Fibroblast of skin of right biceps (primary cell): ENCODE measurements at regions not wholly inside any gene's neighbourhood (a gene's known extent, or its start where the extent isn't known, plus 50 kb on each side); places are given as distances from the start of the nearest gene placed in this dataset.
A peak's percentile ranks its signal among the peaks of the same experiment; 100 is the strongest.
"Not testable (repeated sequence)": the region's sequence is repeated elsewhere in the genome, so short reads cannot be mapped to it uniquely, and the experiment has no call there.

Experiments
- DNase-seq: peaks from one replicate; pipeline ENCODE4 v3.0.0-alpha.2; 2013

DNA sequence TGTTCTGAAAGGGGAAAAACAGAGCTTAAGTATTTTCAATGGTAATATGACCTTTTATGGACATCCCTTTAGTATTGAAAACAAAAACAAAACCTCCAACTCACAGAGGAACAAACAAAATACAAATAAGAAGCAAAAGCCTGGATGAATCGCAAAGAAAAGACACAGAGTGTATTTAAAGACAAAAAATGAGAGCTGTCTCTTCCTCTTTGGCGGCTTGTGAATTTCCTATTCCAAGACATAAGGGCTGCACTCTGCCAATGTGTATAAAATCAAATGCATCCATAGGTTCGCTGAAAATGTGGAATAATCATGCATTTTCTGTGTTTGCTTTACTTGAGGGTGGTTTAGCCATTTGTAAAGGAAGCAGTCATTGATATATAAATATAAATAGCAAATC lies 739.3 kb upstream of the ZNF608 start:
- DNase-seq, result no peak

DNA sequence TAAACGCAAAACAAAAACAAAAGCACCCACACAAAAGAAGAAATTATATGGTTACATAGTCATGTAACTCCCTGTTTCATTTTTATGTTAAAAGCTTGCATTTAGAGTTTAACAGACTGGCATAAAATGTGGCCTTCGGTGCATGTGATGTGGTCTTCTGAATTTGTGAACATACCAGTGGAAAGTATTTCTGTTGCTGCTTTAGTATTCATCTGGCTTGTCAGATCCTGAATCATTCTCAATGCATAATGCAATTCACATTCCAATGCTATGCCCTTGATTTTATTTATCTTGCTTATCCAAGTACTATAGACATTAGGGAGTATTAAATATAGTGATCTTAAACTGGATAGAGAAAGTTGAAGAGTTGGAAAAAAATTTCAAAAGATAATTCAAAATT lies 740.2 kb upstream of the ZNF608 start:
- peak; percentile 72 for DNase-seq

DNA sequence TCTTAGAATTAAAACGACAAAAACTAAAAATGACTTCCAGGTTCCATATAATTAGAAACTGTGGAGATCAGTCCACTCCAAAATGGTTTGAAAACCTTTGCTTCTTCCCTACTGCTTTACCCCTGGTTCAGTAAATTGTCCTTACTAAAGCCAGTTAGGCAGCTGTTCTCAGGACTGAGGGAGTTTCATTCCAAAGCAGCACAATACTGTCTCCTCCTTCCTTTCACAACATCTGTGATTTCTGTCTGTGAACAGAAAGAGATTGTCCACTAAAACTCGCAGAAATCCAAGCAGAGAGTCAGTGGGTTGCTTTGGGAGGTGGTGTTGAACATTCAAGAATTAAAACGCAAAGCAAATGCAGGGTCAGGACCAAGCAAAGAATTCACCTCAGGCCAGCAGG lies 740.8 kb upstream of the ZNF608 start:
- DNase-seq, result no peak

DNA sequence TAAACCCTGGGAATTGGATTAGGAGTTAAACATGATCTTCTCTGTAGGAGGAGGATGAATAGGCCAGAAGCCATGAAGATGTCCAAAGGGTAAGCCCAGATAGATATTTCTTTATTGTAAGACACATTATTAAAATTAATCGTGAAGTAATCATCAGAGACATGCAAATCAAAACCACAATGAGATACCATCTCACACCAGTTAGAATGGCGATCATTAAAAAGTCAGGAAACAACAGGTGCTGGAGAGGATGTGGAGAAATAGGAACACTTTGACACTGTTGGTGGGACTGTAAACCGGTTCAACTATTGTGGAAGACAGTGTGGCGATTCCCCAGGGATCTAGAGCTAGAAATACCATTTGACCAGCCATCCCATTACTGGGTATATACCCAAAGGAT lies 741.2 kb upstream of the ZNF608 start:
- not testable (repeated sequence) for DNase-seq

DNA sequence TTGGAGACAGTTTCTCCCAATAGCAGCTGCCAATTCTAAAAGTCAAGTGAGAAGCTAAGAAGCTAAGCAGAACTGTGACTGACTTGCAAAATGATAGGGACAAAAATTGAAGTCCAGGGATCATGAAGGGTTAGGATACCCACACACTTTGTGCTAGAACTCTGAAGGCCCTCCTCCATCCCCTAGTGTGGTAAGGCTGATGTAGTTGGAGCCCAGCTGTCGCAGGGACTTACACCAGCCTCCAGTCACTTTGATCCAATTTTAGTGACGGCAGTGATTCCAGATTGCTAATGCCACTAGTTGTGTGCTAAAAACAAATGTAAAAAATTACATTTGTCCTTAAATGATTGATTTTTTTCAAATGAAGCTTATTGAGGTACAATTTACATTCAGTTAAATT lies 742.7 kb upstream of the ZNF608 start:
- no peak for DNase-seq

DNA sequence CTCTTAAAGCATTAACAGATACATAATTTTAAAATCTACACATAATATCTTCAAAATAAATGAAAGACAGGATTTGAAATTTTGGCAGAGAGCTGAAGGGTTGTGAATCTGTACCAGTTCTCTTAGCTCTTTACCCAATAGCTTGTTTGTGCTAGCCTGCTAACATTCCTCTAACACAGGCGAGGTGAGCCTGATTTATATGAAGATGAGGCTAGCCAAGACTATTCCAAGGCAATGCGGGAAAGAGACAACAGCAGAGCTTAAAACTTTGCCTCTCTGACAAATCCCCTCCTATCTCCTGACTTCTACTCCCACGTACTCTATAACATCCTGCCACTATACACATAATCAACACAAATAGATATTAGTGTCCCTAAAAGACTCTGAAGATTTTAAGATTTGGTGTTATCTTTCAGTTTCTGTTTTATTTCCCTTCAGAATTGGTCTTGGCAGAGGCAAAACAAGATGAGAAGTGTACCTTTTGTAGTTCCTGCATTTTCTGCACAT lies 745.6 kb upstream of the ZNF608 start:
- no peak for DNase-seq

DNA sequence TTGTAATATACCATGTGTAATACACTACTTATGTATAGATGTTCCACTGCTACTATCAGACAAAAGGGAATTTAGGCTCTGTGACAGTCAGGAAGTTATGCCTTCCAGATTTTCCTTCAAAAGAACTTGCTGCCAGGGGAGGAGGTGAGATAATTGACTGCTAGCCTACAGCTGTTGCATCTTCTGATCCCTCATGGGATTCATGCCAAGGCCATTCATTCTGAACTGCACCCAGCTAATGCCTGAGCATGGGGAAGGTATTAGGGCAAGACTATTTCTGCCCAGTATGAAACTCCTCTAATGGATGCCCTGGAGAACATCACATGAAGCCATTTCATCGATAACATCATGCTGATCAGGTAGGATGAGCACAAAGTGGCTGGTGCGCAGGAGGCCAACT lies 746.5 kb upstream of the ZNF608 start:
- no peak for DNase-seq

DNA sequence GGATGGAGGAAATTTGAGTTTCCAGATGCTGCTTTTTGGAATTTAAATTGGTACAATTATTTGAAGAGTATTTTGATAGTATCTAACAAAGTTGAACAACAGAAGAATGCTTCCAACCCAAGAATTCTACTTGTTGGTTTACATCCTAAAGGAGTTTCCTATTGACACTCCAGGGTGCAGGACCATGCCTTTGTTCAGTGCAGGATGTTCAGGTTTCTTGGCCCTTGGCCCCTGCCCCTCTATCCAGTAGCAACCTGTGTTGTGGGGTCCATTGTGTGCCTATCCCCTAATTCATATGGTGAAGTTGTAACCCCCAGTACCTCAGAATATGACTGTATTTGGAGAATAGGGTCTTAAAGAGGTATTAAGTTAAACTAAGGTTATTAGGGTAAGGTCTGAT lies 750.0 kb upstream of the ZNF608 start:
- no peak for DNase-seq

DNA sequence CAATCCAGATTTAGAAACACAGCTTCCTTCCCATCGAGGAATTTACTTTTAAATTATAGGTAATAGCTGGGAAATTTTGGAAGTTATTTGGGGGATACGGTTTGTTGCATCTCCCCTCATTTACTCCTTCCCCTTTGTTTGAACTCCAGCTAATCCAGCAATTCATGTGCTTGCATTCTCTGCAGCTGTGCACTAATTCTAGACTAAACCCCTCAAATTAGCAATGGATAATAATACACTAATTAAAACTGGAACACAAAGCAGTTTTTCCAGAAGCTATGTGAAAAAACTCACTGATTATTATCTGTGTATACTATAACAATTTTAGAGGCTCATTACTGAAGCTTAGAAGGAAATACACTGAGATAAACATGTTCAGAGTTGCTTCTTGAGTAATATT lies 751.2 kb upstream of the ZNF608 start:
- DNase-seq, result no peak

DNA sequence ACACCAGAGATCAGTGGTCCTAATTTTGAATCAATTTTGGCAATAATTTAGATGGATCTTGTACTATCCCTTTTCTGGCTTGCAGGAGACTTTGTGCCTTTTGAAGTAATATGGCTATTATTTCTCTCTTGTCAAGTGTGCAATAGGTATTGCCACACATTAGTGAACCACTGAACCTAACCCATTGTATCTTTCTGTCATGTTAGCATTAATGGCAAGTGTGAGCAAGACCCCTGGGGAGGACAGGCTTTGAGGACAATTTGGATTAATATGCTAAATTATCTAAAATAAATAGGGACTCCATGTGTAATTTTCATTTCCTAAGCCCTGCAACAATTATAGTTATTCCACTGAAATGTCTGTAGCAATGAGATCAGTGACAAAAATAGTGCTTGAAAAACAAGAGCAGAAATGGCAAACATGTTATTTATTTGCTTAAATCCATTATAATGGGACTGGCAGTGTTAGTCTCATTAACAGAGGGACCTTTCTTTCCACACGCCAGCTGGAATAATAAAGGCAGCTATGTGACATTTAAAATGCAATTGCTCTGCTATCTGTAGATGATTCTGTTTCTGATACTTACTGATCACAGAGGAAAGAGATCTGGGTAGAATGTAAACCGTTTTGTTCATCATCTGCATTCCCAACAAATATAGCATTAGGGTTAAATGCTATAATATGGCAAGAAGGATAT lies 753.3 kb upstream of the ZNF608 start:
- DNase-seq, result no peak

DNA sequence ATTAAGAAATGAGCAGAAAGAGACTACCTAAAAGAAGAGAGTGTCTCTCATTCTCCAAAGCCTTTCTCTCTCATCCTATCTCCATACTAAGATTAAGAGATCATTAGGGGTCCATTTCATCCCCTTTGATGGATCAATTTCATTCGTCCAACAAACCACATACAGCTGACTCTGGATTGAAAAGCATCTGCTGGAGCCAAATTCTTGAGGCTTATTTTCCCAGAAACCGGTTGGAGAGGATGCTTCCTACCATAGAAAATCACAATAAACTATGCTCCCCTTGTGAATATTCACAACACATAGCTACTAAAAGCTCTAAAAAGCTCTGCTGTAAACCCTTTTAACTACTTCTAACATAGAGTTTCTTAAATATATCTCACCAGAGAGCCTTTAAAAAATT lies 755.0 kb upstream of the ZNF608 start:
- DNase-seq, result no peak

DNA sequence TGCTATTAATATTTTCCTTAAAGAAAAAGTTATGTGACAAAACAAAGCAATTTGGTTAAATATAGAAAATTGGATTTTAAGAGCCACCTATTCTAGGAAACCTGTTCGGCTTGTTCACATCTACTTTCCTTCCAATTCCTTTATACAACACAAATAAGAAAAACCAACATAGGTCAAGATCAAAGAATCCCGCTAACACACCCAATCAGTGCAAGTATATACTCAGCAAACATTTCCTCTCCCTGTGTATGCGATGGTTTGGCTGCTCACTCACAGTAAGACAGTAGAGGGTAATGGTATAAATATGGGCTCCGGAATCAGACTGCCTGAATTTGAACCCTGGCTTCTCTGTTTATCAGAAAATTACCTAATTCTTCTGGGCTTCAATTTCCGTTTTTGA lies 757.5 kb upstream of the ZNF608 start:
- DNase-seq, result no peak

DNA sequence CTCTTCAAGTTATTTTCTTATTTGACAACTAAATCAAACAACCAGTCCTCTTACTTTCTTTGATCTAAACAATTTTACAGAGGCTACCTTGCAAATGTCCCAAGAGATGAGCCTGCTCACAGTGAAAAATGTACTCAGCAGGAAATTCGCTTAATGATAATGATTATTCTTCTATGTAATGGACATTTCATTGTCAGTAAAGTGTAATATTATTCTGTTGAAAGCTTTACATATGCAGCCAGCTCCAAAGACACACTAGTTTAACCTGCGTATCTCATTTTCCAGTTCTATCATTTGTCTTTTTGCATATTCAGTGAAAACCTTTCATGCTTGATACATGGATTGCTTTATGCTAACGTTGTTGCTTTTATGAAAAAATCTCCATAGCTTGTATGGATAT lies 758.7 kb upstream of the ZNF608 start:
- no peak for DNase-seq

DNA sequence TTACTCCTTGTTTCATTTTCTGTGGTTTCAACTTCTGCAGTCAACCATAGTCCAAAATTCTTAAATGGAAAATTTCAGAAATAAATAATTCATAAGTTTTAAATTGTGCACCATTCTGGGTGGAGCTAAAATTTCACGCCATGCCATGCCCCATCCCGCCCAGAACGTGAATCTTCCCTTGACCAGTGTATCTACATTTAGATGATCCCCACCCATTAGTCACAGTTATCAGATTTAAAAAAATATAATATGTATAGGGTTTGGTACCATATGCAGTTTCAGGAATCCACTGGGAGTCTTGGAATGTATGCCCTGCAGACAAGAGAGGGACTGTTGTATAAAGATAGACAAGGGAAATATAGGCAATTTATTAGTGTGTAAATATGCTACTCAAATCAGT lies 759.7 kb upstream of the ZNF608 start:
- no peak for DNase-seq

DNA sequence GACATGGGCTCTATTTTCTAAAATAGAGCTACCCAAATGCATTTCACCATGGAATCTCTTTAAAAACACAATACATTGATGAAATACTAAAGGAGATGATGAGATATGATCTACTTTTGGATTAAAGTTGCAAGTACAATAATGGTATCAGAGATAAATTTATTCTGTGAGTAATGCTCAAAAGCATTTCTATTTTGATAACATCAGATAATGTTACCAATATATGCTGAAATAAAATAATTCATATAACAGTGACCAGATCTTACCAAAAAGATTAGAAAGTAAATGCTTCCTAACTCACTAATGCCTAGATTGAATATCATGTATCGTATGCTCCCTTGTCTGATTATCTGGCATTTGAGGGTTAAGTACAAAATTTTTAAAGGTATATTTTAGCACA lies 761.8 kb upstream of the ZNF608 start:
- DNase-seq, result no peak

DNA sequence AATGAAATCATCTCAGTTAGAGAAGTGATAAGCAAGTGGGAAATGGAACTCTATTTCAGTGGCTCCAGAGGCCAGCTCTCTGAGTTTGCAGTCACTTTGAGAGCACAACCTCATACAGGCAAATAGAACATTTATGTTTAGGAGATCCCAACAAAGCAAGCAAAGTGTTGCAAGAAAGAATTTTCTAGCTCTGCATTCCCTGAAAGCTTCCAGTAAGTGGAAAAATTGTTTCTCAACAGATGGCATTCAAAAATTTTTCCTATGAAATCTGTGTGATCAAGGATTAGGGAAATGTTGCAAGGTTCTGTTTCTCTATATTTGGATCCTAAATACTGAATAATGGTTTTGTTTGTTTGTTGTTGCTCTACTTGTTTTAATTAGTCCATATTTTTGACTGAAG lies 764.2 kb upstream of the ZNF608 start:
- DNase-seq, result no peak

DNA sequence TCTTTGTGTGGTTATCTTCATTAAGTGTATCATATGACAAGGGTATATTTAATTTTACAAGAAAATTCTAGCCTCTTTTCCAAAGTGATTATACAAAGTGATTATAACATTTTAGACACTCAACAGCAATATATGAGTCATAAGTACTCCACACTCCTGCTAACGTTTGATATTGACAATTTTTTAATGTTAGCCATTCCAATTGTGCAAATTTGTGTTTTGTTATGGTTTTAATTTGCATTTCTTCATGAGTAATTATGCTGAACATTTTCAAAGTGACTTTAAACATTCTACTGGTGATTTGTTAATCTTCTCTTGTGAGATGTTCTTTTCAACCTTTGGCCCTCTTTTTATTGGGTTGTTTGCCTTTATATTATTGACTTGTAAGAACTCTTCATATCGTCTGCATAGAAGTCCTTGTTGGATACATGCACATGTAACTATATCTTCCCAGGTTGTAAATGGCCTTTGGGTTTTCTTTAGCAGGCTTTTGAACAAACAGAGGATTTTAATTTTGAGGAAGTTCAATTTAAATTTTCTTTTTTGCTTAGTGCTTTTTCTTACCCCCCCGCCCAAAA lies 771.6 kb upstream of the ZNF608 start:
- no peak for DNase-seq

DNA sequence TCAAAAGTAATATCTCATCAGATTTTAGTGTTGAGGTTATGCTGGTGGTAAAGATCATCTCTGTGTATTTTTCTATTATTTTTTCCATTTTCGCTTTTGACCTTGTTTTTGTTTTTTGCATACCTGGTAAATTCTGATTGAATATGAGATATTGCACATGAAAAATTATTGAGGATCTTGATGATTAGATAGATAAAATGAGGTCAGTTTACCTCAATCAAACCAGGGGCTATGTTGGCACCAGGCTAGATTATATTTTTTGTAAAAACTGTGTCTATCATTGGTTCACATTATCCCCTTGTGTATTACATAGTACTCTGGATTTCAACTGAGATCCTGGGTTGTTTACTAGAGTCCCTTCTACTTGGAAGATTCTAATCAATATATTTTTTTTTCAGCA lies 774.9 kb upstream of the ZNF608 start:
- DNase-seq, result no peak

DNA sequence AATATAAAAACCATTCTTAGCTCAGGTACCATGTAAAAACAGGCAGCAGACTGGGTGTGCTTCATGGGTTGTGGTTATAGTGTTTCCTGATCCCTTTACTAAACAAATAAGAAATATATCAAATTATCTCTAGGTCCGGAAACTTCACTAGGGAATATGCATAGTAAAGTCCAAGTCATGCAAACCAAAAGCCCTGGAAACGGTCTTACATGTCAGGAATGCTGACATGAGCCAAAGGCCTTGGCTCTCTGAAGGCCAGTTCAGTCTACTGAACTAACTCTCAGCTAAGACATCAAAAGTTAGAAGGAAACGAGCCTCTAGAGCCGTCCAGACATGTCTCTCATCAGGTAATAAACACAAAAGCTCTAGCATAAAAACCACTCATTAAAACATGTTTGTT lies 778.9 kb upstream of the ZNF608 start:
- DNase-seq, result peak; percentile 5

DNA sequence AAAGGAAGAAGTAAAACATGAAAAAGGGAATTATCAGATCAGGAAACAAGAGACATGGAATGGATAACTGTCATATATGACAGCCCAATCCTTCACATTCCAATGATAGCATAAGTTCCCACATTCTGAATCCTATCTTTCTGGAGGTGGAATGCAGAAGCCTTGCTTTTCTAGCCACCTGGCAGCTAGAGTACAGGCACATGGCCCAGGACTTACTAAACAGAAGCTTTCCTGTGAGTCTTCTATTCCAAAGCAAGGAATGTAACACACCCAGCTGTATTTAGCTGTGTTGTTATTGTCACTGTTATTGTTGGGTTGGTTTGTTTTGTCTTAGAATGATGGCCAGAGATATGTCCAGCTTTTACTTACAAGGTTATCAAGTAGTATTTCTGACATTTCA lies 780.5 kb upstream of the ZNF608 start:
- peak; percentile 23 for DNase-seq

DNA sequence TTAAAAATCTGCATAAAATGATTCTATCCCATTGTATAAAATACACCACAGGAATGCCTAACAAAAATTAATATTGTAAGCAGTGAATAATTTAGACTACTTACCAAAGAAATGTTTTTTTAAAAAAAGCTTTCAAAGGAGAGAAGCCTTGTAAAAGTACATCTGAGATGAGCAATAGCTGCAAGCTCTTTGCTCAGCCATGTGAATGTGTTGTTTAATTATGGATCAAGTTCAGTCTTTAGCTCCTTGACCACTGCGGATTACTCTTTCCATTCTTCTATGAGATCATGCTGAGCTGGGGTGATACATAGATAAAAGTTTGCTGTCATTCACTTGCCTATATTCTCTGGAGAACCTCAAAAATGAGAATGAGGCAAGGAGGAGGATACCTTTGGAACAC lies 782.4 kb upstream of the ZNF608 start:
- no peak for DNase-seq

DNA sequence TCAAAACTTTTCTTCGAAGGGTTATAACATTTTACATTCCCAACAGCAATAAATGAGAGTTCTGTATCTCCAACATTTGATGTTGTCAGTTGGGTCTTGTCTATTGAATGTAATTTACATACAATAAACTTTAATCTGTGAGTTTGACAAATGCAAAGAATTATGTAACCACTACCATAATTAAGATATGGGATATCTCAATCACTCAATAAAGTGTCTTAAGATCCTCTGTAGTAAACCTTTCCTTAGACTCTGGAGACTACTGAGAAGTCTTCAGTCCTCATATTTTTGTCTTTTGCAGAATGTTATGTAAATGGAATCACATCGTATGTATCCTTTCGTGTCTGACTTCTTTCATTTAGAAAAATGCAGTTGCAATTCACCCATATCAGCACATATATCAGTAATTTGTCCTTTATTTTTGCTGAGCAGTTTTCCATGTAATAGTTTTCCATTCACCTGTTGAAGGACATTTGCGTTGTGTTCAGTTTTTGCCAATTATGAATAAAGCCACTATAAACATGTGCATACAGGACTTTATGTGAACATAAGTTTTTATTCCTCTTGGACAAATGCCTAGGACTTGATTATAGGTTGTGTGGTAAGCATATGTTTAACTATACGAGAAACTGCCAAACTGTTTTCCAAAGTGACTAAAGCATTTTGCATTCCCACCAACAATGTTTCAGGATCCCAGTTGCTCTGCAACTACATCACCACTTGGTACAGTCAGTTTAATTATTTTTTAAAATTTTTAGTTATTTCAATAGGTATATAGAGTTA lies 784.6 kb upstream of the ZNF608 start:
- DNase-seq, result no peak

DNA sequence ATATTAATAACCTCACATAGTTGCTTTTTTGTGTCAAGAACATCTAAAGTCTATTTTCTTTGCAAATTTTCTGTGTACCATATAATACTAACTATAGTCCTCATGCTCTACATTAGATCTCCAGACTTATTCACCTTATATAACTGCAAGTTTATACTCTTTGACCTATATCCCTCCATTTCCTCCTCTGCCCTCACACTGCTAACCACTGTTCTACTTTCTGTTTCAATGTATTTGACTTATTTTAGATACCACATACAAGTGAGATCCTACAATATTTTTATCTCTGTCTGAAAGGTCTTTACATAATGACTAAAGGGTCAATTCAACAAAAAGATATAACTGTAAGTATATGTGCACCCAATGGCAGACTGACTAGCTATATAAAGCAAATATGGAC lies 789.7 kb upstream of the ZNF608 start:
- DNase-seq, result no peak

DNA sequence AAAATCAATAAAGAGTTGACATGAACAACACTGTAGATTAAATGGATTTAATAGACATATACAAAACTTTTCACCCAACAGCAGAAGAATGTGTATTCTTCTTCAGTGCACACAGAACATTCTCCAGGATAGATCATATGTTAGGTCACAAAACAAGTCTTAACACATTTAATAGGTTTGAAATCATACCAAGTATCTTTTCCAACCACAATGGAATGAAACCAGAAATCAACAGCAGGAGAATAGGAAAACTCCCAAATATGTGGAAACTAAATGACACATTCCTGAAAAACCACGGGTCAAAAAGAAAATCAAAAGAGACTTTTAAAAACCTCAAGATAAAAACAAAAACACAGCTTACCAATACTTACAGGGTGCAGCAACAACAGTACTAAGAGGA lies 790.1 kb upstream of the ZNF608 start:
- DNase-seq, result peak; percentile 70
